Cerebellar cortex (tissue), 1 donor: ENCODE measurements at regions not wholly inside any gene's neighbourhood (a gene's known extent, or its start where the extent isn't known, plus 50 kb on each side); places are given as distances from the start of the nearest gene placed in this dataset.

ENCODE experiments used
- DNase-seq: peaks from one replicate; pipeline ENCODE4 v3.0.0-alpha.2; 2015; ENCODE audit warnings: low spot score

DNA sequence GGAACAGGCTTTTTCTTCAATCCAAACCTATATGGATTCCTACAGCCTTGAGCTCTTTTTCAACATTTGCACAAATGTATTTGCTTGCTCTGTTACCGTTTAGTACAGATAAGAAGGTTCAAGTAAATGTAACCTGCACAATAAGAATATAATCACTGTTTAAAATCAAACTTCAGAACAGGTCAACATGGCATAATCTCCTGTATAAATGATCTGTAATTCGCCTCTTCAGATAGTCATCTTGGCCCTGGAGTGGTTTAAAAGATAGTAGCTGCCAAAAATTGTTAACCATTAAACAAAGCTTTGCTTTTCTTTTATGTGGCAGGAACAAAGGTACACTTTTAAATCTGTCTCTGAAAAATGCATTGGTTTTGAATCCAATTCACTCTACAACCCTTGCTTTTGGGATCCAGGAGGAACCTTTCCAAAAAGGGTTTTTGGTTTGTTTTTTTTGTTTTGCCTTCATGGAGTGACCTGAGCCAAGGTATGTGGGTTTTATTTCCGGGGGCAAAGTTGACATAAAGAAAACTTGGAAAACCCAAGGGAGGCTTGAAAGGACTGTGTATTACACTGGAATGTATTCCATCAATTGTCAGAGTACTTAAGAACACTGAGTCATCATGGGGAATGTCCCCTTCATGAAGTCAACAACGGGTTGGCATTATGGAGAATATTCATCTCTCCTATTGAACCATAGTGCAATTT, 210.4 kb upstream of the HCCS start:
- DNase-seq: no peak

DNA sequence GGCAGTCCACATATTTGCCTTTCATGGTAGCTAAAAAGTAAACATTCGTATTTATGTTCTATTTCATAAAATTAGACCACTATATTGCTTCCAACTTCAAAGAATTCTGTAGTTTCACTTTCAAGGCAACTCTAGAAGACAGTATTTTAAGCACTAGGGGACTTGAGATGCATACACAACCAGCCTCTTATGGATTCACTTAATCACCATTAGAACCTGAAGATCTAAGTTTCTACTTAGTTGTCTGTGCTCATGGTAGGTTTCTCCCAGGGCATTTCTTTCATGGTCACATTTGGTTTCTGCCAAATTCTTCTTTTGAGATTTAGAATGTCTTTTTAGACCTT, 209.9 kb upstream of the HCCS start:
- DNase-seq: no peak

DNA sequence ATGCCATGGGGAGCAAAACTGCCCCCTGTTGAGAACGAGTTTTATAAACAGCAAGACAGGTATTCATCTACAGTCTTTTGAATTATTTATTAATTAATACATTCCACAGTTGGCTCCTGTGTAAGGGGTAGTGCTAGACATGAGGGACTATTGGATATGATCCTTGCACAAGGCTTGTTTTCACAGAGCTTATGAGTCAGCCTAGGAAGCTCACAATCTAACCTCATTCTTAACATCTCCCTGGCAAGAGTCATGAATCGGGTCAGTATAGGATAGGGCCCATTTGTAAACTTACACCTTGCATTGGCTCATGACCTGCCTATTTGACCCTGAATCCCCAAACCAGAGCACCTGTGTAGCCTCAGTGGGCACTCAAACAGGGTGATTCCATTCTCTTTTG, 209.1 kb upstream of the HCCS start:
- DNase-seq: no peak

DNA sequence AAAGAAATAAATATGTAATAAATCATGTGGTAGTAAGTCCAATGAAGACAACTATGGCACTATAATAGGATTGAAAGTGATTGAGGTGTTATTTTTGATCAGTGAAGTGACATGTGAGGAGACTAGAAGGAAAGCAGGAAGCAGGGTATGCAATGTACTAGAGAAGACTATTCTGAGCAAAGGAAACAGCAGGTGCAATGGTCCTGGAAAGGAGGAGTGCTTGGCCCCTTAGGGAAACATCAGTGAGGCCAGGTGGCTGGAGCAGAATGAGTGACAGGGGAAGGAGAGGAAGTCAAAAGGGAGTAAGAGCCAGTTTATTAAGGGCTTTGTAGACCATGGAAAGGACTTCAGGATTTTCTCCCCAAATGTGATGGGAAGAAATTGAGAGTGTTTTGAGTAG, 207.6 kb upstream of the HCCS start:
- DNase-seq: no peak

DNA sequence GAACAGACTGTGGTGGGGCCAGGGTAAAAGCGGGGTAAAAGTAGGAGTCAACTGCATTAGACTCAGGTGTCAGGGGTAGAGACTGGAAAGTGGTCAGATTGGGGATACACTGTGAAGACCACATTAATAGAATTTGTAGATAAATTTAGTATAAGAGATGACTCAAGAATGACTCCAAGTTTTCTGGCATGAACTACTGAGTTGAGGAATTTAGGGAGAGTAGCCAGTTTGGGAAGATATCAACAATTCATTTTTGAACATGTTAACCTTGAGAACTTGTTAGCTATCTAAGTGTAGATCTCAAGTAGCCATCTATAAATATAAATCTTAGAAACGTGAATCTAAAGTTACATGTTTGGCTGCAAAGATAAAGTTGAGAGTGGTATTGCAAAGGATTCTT, 206.9 kb upstream of the HCCS start:
- no peak for DNase-seq

DNA sequence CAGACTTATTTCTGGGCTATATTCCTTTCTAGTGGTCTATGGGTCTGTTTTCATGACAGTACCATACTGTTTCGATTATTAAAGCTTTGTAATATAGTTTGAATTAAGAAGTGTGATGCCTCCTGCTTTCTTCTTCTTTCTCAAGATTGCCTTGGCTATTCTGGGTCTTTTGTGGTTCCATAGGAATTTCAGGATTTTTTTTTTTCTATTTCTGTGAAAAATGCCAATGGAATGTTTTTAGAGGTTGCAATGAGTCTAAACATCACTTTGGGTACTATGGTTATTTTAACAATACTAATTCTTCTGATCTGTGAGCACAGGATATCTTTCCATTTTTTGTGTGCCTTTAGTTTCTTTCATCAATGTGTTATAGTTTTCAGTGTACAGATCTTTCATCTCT, 204.3 kb upstream of the HCCS start:
- no peak for DNase-seq

DNA sequence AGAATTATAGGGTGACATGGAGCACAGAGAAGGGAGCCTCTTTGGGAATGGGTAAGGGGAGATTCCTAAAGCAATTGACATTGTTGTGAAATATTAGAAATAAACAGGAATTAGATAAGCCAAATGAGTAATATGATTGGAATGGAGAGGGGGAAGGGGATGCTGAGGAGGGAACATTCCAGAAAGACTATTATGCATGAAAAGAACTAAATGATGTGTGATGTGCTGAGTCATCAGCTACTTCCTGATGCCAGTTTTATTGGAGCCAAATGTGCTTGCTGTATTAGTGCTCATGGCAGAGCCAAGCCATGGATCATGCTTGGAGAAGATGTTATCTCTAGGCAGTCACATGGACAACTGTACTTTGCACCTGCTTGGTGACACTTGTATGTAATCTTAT, 189.0 kb upstream of the HCCS start:
- no peak for DNase-seq

DNA sequence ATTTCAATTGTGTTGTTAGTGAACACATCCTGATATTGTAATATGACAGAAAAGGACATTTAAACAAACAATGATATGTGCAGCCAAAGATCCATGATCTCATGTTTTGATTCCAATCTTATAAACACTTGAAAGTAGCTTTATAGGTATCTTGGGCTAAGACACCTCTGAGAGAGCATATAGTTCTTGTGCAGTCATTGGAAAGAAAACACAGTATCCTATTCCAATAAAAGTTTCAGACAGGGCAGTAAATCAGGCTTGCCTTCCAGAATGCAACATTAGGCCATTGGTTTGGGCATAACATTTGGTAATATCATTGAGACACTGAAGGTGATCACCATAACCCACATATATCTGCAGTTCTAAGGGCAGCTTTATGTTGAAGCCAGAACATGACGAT, 188.3 kb upstream of the HCCS start:
- no peak for DNase-seq

DNA sequence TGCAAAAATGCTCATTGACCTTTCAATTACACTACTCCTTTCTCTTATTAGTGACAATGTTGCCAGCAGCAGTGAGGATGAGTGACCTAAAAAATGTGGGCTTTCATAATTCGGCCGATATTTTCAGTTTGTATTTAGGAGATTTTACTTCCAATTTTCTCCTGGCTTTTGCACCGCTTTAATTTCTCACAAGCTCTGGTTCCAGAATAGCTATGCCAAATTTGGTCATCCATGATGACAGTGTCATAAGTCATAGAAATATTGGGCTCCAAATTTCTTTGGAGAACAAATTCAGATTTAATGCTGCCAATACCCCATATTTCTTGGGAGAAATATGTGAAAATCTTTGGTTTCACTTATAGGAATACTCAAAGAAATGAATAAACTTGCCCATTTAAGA, 187.7 kb upstream of the HCCS start:
- DNase-seq: no peak

DNA sequence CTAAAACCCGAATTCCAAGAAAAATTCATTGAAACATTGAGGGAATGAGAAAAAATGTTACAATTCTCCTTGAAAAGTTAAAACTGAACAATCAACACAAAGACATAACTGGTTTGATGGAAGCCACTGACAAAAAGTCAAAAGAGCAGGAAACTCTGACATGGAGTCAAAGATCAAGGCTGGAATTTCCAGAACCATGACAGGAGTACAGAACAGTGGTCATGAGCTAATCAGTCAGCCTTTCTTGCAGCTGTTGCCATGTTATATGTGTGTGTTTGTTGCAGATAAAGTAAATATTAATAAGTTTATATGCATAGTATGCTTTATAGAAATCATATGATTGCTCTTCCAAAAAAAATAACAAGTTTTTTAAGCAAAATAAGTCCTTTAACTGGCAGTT, 184.7 kb upstream of the HCCS start:
- no peak for DNase-seq

DNA sequence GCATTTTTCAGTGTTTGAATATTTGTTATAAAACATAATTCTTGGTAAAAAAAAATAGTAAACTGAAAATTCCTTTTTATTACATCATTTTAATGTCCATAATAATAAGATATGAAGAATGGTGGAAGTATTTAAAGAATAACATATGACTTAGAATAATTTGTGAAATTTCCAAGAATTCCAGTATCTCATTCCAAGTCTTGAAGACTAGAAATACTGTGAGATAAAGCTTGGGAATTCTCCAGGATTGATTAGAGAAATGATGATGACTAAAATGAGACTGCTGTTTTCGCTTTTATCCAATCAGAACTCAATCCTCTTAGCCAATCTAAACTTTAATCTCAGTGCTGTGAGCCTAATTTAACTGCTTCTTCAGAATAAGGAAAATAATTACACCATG, 184.2 kb upstream of the HCCS start:
- no peak for DNase-seq

DNA sequence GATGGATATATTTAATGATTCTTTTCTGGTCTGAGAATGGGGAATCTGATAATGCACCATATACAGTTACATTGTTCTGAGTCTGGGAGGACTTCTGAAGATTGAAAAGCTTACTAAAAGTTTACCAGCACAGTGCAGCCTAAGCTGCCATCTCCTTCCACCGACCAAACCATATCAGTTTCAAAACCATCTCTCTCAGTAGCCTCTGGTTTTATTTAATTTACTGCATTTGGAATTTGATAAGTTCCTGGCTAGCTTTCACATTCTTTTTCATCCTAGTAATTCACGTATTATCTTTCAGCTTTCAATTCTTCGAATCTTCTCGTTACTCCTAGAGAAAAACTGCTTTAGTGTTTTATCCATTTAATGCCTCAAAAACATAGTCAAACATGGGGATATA, 181.4 kb upstream of the HCCS start:
- DNase-seq: no peak

DNA sequence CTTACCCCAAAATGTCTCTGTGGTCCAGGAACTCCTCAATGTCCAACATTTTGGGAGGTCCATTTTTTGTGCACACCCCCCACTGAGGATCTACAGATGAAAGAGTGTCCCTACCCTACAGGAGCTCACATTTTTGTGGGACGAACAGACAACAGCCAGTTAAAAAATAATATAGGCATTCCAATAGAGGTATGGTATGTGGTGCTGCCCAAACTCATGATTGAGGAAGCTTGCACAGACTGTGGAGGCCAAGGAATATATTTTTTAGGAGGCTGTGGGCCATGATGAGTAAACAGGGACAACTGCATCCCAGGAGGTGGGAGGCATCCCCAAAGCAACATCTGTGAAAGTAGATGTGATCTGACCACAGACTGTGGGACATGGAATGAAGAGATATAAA, 181.0 kb upstream of the HCCS start:
- DNase-seq: no peak

DNA sequence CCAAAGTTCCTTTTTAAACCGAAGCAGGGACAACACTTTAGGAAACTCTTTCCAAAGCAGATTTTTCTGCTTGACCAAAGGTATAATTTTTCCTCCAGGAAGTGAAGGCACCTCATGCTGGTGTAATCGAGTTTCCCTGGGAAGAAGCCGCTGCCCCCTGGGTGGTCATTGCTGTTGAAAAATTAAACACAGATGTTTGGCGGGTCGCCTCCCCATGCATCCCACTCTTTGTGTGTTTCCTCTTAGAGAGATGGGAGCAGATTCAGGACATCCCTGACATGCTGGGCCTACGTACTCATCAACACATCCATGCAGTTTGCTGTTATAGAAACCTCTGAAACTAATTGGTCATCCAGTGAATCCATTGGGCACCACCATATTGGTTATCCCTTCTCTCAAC, 179.2 kb upstream of the HCCS start:
- no peak for DNase-seq

DNA sequence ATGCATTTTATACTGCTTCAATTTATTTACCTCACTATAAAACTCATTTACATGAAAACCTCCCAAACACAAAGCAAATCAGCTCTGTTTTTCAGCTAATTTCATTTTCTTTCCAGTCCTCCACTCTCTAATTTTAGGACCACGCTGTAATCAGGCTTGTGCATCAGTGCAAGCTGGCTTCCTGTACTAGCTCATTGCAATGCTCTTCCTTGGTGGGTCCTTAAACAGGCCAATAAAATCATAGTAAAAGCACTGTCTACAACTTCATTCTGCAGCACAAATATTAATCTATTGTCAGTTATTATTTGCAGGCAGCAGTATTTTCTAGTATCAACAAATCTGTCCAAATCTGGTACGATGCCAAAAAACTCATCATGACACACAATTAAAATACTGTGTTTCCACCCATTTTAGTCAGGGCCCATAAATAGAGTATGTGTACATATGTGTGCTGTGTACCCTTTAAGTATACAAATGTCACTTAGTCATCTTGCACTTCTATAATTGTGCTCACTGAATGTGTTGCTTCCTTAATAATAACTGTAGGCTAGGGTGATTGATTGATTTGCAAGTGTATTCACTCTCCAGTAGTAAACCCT, 178.2 kb upstream of the HCCS start:
- DNase-seq: no peak

DNA sequence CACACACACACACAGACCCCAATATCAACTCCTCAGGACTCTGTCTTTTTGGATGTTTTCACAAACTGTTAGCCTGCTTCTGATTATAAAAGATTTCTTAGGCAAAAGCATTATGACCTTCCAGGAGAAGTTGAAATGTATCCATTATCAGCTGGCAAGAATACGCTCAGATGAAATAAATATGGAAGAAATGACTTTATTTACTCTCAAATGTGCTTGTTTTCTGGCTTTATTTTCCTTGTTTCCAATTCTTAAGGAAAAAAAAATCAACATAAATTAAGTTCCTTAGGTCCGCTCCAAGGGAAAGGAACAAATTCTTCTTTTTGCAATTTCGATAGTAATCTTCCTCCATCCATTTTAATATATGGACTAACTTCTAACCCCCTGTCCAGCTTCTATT, 175.6 kb upstream of the HCCS start:
- DNase-seq: no peak

DNA sequence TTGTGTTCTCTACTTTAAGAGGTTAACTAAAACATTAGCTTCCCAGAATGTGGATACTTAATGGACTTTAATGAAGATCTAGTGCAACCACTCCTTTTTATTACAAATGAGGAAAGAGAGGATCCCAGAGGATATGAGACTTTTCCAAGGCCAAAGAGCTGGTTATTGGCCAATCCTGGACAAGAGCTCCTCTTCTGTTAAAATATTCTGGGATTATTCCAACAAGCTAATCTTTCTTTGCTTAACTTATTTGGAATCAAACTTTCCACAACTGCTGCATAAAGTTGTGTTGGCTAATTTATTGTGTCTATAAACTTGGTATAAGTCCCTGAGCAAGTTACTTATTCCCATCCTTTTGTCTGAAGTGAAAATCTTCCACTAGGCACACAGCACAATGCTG, 174.2 kb upstream of the HCCS start:
- DNase-seq: no peak

DNA sequence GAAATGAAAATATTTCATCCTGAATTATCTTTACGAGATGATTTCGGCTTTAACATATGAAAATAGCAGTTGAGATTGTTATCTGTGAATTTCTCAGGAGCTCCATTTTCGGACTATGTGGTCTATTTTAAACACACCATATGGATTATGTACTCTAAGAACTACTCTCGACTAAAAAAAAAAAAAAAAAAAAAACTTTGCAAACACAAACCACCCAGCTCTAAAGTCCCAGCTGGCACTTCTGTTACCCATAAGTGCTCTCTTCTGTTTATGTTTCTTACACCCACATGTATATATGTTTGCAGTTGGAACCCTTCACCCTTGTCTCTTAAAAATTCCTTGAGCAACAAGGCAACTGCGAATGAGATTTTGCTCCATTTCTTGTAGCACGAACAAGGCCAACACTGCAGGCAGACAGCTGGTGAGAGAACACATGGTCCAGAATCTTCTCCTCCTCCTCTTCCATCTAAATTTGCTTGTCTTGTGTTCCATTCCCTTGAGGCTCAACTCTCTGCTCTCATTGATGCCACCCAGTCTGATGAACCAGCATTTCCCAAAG, 172.7 kb upstream of the HCCS start:
- no peak for DNase-seq

DNA sequence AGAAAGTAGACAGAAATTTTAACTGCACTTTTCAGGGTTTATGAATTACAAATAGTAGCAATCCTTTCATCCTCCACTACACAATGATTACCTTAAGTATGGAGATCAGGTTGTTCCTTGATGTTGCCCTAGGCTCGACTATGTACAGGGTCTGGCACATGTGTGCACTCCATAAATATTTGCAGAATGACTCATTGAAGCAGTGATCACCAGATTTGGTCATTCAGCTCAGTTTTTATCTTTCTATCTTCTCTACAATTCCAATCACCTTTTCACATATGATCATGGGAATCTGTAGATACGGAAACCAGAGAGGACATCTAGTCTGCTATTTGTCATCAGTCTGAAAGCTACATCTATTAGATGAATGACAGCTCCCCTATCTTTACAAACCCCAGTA, 171.7 kb upstream of the HCCS start:
- no peak for DNase-seq

DNA sequence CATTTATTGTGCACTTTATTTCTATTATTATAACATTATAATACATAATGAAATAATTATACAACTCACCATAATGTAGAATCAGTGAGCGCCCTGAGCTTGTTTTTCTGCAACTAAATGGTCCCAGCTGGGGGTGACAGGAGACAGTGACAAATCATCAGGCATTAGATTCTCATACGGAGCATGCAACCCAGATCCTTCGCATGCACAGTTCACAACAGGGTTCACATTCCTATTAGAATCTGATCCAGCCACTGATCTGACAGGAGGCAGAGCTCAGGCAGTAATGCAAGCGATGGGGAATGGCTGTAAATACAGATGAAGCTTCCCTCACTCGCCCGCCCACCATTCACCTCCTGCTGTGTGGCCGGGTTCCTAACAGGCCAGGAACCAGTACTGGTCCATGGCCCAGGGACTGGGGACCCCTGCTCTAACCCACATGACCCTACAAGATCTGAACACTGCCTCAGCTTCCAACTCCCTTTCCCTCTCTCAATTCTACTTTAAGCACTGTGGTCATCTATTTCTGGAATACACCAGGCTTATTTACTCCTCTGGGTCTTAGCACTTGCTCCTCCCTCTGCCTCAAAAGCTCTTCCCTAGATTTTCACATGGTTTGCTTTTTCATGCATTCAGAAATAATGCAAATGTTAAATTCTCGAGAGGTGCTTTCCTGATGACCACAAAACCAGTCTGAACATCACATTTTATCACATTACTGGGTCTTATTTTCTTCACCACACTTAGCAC, 166.8 kb upstream of the HCCS start:
- no peak for DNase-seq

DNA sequence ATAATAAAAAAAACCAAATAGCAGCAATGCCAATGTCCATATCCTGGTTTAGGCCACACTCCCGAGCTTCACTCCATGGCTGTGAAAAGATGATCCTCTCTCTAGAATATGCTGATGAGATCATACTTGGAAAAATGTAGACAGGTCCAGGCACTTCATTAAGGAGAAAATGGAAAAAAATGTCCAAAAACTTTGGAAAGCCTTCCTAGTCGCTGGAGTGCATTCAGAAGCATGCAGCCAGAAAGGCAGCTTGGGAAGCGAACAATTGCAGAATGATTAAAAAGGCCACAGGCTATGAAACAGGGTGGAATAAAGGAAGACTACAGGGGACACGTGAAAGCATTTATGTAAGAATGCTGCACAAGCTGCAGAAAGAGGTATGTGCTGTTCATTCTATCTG, 165.6 kb upstream of the HCCS start:
- DNase-seq: no peak

DNA sequence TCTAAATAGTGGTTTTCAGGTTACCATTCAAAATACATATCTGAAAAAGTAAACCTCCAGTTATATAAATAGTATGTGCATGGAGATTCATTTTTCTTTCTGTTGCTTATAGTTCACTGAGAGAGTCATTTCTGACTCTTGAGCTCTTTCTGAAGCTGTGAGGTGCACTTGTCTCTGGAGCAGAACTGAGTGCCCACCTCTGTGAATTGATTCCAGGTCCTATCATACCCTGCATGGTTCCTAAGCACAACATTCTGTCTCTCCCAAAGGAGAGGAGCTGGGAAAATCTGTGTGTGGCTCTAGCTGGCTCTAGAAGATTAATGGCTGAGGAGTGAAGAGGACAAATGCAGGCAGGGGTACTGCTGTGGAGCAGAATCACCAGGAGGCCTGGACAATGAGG, 161.6 kb upstream of the HCCS start:
- DNase-seq: no peak

DNA sequence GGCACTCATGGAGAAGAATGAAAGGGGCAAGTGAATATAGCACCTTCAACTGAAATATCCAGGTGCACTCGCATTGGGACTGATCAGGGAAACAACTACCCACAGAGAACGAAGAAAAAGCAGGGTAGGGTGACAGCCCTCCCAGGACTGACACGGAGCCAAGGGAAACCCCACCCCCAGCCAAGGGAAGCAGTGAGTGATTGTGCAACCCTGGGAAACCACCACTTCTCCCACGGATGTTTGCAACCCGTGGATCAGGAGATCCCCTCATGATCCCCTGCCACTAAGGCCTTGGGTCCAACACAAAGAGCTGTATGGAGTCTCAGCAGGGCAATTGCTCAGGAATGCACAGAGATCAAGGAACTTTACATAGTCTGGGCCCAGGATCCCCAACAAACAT, 158.5 kb upstream of the HCCS start:
- DNase-seq: no peak
